OCI-LY1 (cell line): ENCODE measurements at regions not wholly inside any gene's neighbourhood (a gene's known extent, or its start where the extent isn't known, plus 50 kb on each side); places are given as distances from the start of the nearest gene placed in this dataset.

Experiments
- H2AFZ ChIP-seq: fragments of 200-600 bp; sonication (generic), shearing (Covaris generic); 2 replicates; pipeline ENCODE4 v1.6.0; 2014; ENCODE audit warnings: antibody characterized with exemption, mild to moderate bottlenecking, low read length
- H3F3A ChIP-seq: fragments of 200-600 bp; sonication (generic), shearing (Covaris generic); 2 replicates; pipeline ENCODE4 v1.6.0; 2014; ENCODE audit warnings: mild to moderate bottlenecking, antibody characterized with exemption, low read length, moderate library complexity; ENCODE audit not compliant: insufficient read depth
- H3K27ac ChIP-seq: fragments of 200-600 bp; sonication (generic); 2 replicates; pipeline ENCODE4 v1.5.1; 2014; ENCODE audit warnings: low read length, mixed run types, mild to moderate bottlenecking, low read depth; ENCODE audit not compliant: poor library complexity, severe bottlenecking
- H3K27me3 ChIP-seq: fragments of 200-600 bp; sonication (generic); 2 replicates; pipeline ENCODE4 v1.6.0; 2014; ENCODE audit warnings: antibody characterized with exemption, mild to moderate bottlenecking, low read length, moderate library complexity; ENCODE audit not compliant: insufficient read depth
- H3K36me3 ChIP-seq: fragments of 200-600 bp; sonication (generic); 2 replicates; pipeline ENCODE4 v1.6.1; 2014; ENCODE audit warnings: mild to moderate bottlenecking, antibody characterized with exemption, low read length, moderate library complexity, mixed read lengths; ENCODE audit not compliant: insufficient read depth
- H3K4me1 ChIP-seq: fragments of 200-600 bp; sonication (generic); 2 replicates; pipeline ENCODE4 v1.5.1; 2014; ENCODE audit warnings: mild to moderate bottlenecking, low read length, moderate library complexity; ENCODE audit not compliant: insufficient read depth, severe bottlenecking
- H3K4me2 ChIP-seq: fragments of 200-600 bp; sonication (generic), shearing (Covaris generic); 2 replicates; pipeline ENCODE4 v1.6.1; 2014; ENCODE audit warnings: low read length
- H3K4me3 ChIP-seq: fragments of 200-600 bp; sonication (generic); 2 replicates; pipeline ENCODE4 v1.5.1; 2014; ENCODE audit warnings: low read length, low read depth, mild to moderate bottlenecking, mixed read lengths; ENCODE audit not compliant: poor library complexity, severe bottlenecking
- H3K79me2 ChIP-seq: fragments of 200-600 bp; shearing (Covaris generic); 2 replicates; pipeline ENCODE4 v1.6.1; 2016; ENCODE audit warnings: mixed run types, low read length, mixed read lengths; ENCODE audit not compliant: insufficient read depth
- H3K9ac ChIP-seq: fragments of 200-600 bp; sonication (generic), shearing (Covaris generic); 2 replicates; pipeline ENCODE4 v1.6.1; 2014; ENCODE audit warnings: mild to moderate bottlenecking, low read length, mixed read lengths
- H3K9me2 ChIP-seq: fragments of 200-600 bp; sonication (generic), shearing (Covaris generic); 2 replicates; pipeline ENCODE4 v1.6.1; 2014; ENCODE audit warnings: low read depth, mild to moderate bottlenecking, low read length, mixed read lengths
- H3K9me3 ChIP-seq: fragments of 200-600 bp; shearing (Covaris generic); 2 replicates; pipeline ENCODE4 v1.6.1; 2014; ENCODE audit warnings: low read length, mixed read lengths
- H4K20me1 ChIP-seq: fragments of 200-600 bp; sonication (generic), shearing (Covaris generic); 2 replicates; pipeline ENCODE4 v1.6.0; 2016; ENCODE audit warnings: mild to moderate bottlenecking, low read length; ENCODE audit not compliant: insufficient read depth
- EZH2 ChIP-seq: fragments of 200-600 bp; sonication (generic), shearing (Covaris generic); IDR thresholded peaks from 2 replicates; pipeline ENCODE4 v1.8.0; 2017; ENCODE audit warnings: borderline replicate concordance, mixed run types, mild to moderate bottlenecking, antibody characterized with exemption, low read length, moderate library complexity, mixed read lengths
- TF ChIP-seq, protein P1 (sequence below): fragments of 200-600 bp; sonication (generic), shearing (Covaris generic); IDR thresholded peaks from 2 replicates; pipeline ENCODE4 v1.5.1; 2017; ENCODE audit warnings: mild to moderate bottlenecking, antibody characterized with exemption, low read length, moderate library complexity, mixed read lengths

DNA sequence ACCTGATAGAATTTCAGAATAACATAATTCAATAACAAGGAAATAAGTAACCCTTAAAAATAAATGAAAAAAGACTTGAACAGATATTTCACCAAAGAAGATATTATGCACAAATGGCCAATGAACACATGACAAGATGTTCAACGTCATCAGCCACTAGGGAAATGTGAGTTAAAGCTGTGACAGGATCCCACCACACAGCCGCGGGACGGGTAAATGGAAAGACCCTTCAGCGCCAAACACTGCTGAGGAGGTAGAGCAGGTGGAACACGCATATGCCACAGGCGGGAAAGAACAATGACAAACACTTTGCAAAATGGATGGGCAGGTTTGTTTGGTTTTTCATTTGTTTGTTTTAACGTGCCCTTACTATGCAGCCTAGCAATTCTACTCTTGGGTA lies 86.1 kb upstream of the RNF32 start:
- H3K27me3 ChIP-seq = no peaks in the 10 kb centered on the region
- no peaks in the 10 kb centered on the region for H3K36me3 ChIP-seq
- H3K27ac ChIP-seq = no peak overlapping the region

DNA sequence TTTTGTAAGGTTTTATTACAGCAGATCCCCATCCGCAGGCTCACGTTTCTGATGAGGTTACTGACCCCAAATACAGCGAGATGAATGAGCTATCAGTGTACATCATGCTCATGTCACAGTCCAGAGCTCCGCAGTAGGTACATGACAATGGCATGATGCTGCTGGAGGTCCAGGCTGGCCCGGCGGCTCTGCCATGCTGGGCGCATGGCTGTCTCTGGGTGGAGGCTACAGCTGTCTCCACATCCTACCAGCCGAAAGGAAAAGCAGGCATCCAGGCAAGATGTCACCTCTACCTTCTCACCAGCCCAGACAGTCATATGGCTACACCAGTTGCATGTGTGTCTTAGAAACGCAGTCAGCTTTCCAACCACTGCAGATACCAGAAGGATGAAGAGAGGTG lies 90.9 kb upstream of the RNF32 start:
- no peaks in the 10 kb centered on the region for H3F3A ChIP-seq
- no peak overlapping the region for H2AFZ ChIP-seq
- TF ChIP-seq, protein P1, sequence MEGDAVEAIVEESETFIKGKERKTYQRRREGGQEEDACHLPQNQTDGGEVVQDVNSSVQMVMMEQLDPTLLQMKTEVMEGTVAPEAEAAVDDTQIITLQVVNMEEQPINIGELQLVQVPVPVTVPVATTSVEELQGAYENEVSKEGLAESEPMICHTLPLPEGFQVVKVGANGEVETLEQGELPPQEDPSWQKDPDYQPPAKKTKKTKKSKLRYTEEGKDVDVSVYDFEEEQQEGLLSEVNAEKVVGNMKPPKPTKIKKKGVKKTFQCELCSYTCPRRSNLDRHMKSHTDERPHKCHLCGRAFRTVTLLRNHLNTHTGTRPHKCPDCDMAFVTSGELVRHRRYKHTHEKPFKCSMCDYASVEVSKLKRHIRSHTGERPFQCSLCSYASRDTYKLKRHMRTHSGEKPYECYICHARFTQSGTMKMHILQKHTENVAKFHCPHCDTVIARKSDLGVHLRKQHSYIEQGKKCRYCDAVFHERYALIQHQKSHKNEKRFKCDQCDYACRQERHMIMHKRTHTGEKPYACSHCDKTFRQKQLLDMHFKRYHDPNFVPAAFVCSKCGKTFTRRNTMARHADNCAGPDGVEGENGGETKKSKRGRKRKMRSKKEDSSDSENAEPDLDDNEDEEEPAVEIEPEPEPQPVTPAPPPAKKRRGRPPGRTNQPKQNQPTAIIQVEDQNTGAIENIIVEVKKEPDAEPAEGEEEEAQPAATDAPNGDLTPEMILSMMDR = no peak
- no peak for TF ChIP-seq EZH2
- peaks cover 4% of the 10 kb centered on the region; the same call in 1 of the 2 replicates for H3K27me3 ChIP-seq
- H3K4me2 ChIP-seq = no peak overlapping the region
- H4K20me1 ChIP-seq = no peaks in the 10 kb centered on the region
- no peaks in the 10 kb centered on the region for H3K9me3 ChIP-seq
- no peaks in the 10 kb centered on the region for H3K9me2 ChIP-seq
- no peaks in the 10 kb centered on the region for H3K36me3 ChIP-seq
- no peaks in the 10 kb centered on the region for H3K4me1 ChIP-seq
- H3K4me3 ChIP-seq = no peak overlapping the region
- H3K27ac ChIP-seq = no peak overlapping the region
- H3K9ac ChIP-seq = no peak overlapping the region
- H3K79me2 ChIP-seq = no peaks in the 10 kb centered on the region

More for the DNA sequence above, 86.1 kb upstream of the RNF32 start:
- no peaks in the 10 kb centered on the region for H3K79me2 ChIP-seq
- no peaks in the 10 kb centered on the region for H3F3A ChIP-seq
- no peaks in the 10 kb centered on the region for H4K20me1 ChIP-seq
- no peaks in the 10 kb centered on the region for H3K4me1 ChIP-seq
- H3K9me2 ChIP-seq = no peaks in the 10 kb centered on the region
- H3K4me2 ChIP-seq = no peak overlapping the region
- H3K9me3 ChIP-seq = no peaks in the 10 kb centered on the region
- no peak overlapping the region for H3K4me3 ChIP-seq
- no peak overlapping the region for H3K9ac ChIP-seq
- no peak overlapping the region for H2AFZ ChIP-seq
- no peak for TF ChIP-seq EZH2
- TF ChIP-seq, protein P1 = no peak

DNA sequence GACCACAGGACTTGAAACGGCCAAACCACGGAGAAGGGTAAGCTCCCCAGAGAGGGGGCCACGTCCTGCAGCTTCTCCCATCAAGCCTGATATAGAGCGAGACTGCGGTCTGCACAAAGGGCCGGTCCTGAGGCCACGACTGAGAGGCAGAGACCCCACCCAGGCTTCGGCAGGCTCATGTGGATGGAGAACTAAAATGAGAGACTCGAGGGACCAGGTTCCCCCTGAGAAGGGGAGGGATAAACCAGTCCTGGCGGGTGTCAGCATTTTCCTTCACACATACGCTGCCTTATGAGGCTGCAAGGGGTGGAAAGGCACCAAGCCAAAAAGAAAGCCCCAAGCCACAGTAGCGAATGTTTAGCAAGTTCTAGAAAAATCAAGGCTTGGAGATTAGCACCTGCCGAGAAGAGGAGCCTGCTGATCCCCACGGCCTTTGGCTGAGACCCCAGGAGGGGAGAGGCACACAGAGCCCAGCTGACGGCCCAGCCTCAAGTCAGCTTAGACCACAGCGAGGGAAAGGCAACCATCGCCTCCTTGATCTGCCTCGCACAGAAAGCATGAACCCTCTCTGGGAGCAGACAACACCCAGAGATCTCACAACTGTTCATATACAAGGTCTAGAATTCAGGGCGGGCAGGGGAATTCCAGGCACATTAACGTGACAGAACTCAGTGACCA lies 92.6 kb upstream of the RNF32 start:
- TF ChIP-seq, protein P1 = no peak
- TF ChIP-seq EZH2 = no peak
- H3K27ac ChIP-seq = no peak overlapping the region
- H3K36me3 ChIP-seq = no peaks in the 10 kb centered on the region
- no peaks in the 10 kb centered on the region for H3F3A ChIP-seq
- H3K27me3 ChIP-seq = peaks cover 4% of the 10 kb centered on the region; the same call in 1 of the 2 replicates
- H4K20me1 ChIP-seq = no peaks in the 10 kb centered on the region
- no peaks in the 10 kb centered on the region for H3K9me3 ChIP-seq
- H3K9me2 ChIP-seq = no peaks in the 10 kb centered on the region
- no peak overlapping the region for H3K9ac ChIP-seq
- H2AFZ ChIP-seq = no peak overlapping the region
- no peaks in the 10 kb centered on the region for H3K4me1 ChIP-seq
- H3K79me2 ChIP-seq = no peaks in the 10 kb centered on the region
- no peak overlapping the region for H3K4me2 ChIP-seq
- no peak overlapping the region for H3K4me3 ChIP-seq
